Amniotic epithelial cell (primary cell): ENCODE measurements at regions not wholly inside any gene's neighbourhood (a gene's known extent, or its start where the extent isn't known, plus 50 kb on each side); places are given as distances from the start of the nearest gene placed in this dataset.

Experiments
- DNase-seq: peaks from one replicate; pipeline ENCODE4 v3.0.0-alpha.2; 2010; ENCODE audit warnings: low read depth

DNA sequence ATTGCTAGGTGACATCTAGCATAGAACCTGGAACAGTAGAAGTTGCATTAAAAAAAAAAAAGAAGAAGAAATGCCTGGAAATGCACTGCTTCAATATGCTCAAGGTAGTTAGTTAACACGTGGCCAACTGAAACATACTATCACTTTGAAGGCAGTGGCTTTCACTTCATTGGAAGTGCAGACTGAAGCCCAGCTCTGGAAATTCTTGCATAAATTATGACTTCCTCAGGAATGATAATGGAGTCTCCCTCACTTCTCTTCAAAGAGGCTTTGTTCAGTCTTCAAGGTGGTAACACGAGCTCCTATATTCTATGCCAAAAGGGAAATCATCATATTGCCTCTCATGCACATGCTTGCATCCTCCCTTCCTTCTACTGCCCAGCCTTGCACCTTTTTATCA lies 715.9 kb upstream of the API5 start:
- no peak for DNase-seq

DNA sequence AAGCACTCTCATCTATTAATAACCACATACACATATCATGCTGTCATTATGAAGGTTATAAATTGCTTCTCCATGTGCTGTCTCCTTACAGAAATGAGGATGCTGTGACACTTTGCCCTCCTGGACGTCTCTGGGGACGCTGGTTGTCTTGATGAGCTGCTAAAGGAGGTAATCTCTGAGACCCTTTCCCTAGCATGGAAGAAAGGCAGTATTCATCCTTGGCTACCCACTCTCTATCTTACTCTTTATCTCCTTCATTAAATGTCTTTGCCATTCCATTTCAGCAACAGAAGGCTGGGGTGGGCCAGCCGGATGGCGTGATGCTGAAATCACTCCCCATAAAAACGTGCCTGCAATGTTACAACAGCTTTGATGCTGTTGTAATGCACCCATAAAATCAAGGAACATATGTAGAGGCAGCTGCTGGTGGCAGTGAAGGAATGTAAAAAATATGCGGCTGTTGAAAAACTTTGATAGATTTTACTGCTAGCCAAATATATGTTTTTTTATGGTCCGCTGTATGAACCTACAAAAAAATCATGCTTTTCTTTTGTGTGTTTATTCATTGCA lies 715.1 kb upstream of the API5 start:
- no peak for DNase-seq

DNA sequence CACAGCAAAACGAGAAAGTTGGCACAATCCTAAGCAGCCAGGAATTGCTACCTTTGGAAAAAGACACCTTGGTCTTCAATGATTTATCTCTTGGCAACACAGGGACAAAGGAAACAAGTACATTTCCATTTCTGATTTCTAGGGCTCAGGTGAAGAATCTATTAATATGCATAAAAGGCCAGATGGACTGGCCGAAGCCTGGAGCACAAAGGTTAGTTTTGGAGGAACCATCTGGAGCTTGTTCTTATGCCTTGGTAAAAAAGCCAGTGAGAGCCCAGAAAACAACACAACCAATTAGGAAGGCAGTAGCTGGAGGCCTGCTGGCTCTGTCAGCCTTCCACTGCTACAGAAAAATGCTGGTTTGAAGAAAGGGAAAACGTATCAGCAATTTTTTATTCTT lies 713.5 kb upstream of the API5 start:
- no peak for DNase-seq

DNA sequence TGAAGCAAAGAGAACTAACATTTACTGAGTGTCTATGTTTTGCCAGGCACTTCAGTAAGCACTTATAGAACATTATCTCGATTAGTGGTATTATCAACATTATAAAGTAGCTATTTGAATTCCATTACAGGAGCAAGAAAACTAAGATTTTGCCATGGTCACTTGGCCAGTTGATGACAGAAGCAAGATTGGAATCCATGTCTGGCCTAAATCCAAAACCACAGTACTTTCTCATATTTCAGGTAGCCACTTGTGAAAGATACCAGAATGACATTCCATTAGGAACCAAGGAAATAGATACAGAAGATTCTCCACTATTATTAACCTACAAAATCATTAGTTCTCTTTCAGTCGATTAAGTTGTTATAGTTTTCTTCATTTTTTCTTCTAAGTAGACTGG lies 691.0 kb upstream of the API5 start:
- DNase-seq = no peak

DNA sequence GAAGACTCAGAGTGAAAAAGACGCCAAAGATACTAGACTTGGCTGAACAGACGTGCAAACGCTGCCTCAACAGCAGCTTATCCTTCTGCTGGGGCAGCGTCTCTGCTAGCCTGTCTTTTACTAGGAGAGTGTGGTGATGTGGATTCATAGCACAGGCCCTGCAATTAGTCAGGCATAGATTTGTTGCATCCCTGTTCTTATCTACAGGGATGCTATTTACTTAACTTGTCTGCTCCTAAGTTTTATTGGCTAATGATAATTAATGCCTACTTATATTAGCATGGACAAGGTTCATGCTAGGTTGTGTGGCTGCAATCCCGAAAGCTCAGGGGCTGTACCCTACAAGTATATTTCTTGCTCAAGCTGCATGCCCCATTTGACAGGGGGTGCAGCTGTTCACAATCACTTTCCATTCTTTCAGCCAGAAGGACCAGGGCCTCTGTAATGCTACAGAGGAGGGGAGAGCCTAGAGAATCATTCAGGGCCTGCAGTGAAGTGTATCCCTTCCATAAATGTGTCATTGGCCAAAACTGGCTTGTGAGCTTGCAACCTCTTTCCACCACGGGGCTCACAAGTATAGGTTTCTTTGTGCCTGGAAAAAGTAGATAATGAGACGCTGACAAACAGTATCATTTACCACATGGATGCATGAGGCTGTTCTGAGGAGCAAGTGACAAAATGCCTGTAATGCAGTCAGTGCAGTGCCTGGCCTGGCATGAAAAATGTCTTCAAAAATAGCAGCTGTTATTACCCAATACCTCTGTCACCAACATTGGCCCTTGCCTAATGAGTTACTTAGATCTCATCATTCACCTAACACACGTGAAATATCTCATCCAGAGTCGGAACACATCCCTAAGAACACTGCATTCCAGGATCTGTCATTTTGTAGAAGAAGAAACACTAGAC lies 685.8 kb upstream of the API5 start:
- no peak for DNase-seq

DNA sequence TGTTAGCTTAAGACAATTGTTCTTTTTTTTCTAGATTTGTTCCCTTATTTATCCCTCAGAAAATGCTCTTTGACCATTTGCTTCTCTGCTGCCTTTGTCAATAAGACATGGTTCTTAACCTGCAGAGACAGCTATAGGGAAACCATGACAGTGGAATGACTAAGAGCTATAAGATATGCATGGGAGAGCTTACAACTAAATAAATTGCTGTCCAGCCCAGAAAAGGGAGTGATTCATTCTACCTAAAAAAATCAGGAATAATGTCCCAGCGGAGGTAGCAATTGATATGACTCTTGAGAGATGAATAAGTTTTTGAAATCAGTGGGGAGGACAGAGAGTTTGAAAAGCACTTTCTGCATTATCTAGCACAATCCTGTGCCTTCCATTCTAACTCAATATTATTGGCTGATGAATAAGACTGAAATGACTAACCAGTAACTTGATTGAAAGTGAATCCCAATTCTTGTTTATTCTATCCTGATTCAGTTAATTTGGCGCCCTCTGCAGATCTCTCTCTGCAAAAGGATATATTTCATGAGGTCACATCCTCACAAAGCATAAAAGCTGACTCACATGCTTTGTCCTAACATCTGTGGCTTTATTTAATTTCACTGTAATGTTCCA lies 680.5 kb upstream of the API5 start:
- peak; percentile 0 for DNase-seq

DNA sequence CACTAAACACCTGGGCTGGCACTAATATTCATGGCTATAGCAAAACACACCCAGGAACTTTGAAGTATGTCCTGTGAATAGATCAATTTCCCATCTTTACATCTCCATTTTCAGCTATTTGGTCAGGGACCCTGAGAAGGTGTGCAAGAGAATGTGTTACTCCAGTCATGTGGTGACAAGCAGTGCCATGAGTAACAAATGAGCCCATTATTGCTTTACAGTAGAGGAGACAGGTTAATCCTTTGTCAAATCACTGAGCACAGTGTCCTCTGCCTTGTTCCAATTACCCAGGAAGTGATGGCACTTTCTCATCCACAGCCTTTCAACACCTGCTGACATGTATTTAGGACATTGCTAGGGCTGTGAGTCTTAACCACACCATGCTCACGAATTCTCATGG lies 664.8 kb upstream of the API5 start:
- no peak for DNase-seq

DNA sequence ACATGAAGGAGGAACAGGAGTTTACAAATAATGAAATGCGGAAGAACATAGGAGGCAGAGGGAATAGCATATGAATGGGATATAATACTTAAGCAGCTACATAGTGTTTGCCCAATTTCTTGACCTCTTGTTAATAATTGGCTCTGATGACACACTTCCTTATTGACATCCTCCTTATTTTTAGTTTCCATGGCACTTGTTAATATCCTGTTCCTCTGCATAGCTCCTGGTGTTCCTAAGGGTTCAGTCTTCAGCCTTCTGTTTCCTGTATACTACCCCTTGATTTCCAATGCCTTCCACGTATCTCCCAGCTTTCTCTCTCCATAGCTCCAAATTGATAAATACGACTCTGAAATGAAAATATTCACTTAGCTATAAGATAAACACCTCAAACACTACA lies 663.8 kb upstream of the API5 start:
- DNase-seq = no peak

DNA sequence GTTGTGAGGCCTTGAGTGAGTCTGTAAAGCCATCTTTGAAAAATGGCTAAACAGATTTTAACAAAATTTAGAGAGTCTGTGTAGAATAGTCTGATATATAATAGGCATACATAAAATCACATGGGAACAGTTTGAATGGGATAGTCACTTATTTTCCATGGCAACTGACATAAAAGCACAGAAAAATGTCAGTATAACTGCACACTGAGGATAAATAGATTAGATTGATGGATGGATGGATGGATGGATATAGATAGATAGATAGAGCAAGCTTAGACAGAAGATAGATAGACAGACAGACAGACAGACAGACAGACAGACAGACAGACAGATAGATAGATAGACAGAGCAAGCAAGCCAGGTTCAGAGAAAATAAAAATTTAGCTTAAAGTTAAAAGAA lies 660.2 kb upstream of the API5 start:
- no peak for DNase-seq

DNA sequence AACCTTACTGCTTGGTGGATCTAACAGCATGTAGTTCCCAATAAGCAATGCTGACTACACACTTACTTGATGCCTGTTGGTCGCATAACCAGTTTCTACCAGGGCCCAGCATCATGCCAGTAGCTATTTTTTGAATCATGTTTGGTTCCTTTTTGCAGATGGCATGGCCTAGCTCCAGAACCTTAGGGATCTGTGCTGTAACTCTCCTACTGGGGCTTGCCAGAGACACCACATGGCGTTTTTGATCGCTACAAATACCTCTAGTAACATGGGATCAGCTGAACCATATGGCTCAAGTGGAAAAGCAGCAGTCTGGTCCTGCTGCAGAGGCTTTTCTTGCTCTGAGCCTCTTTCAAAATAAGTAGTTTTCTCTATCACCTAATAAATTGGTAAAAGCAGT lies 654.6 kb upstream of the API5 start:
- DNase-seq = no peak

DNA sequence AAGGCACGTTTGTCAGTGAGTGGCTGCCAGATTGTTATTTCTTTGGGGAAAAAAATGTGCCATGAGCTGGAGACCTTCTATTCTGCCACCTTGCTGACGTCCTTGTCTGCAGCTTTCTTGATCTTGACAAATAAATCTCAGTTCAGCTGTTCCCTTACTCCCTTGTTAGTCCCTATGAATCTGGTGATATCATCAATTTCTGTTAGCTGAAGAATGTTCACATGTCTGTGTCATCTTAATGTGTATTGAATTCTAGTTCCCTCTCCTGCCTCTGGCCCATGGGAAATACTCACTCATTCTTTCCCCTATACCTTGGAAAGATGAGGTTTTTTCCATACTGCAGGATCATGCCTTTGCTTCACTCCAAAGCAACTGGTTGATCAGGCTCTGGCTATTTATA lies 649.9 kb upstream of the API5 start:
- DNase-seq = no peak

DNA sequence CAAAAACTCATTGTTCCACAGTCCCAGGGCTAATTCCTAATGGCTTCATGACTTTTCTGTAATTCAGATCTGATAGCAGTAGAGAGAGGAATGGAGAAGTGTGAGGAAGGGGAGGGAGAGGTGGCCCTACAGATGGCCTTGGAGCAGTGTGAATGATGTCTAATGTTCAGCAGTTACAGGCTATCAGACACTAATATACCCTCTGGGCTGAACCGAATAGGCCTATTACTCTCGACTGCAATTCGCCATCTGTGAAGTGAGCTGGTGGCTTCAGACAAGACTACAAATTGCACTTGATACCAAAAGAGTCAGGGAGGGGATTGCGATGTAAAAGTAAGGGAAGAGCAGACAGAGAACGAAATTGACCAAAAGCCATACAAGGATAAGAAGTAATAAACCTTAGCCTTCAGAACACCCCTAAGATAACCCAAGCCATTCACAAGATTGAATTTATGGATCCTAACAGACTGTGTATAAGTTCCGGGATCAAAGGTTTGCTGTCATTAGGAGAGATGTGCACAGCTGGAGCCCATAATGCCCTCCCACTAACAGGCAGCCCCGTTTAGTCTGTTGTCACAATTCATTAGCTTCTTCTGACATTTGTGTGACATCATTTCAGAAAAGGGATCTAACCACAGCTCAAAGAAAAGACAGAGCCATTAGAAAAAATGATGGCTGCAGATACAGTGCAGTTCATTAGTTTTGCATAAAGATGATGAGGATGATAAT lies 642.4 kb upstream of the API5 start:
- no peak for DNase-seq

DNA sequence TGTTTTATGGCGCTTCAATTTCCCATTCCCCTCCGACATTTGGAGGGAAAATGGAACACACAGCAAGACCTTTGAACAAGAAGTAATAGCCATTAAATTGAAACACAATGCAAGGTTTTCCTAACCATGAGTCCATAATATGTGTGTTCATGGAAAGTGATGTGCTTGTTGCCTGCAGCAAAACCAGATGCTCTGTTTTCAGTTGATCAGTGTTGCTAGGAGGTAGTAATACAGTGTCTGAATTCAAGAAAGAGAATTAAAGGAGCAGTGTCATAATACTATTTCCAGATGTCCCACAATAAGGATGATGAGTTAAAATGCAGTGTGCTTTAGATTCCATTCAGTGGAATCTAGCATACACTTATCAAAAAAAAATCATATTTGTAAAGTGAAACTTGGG lies 637.4 kb upstream of the API5 start:
- DNase-seq = no peak

DNA sequence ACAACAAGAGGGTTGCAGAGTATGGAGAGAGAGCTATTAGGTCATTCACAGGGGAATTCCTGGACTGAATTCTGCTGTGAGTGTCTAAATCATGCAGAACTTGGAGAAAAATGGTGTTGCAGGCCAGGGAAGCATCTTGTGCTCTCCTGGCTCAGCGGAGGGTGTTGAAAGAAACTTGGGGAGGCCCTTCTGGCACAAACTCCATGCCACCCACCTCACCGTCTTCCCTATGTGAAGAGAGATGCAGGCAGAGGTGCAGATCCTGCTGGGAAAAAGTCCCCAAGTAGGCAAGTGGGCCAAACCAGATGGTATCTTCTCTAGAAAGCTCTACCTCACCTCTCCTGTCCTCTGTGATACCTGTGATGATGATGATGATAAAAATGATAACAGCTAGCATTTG lies 604.3 kb upstream of the API5 start:
- no peak for DNase-seq

DNA sequence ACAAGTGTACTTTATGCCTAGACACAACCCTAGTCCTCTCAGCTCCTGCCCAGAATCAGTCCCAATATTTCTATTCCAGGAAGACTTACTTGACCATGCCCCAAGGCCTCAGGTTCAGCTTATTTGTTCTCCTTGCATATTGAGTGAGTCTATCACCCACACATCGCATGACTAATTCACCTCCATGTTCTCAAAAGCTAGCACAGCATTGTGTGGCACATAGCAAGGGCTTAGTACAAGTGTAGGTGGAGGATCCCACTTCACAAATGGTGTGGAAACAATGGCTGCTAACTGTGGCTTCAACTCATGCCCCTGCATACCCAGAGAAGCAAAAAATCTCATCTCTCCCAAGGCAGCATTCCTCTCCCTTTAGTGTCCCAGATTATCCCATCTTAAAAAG lies 602.6 kb upstream of the API5 start:
- no peak for DNase-seq

DNA sequence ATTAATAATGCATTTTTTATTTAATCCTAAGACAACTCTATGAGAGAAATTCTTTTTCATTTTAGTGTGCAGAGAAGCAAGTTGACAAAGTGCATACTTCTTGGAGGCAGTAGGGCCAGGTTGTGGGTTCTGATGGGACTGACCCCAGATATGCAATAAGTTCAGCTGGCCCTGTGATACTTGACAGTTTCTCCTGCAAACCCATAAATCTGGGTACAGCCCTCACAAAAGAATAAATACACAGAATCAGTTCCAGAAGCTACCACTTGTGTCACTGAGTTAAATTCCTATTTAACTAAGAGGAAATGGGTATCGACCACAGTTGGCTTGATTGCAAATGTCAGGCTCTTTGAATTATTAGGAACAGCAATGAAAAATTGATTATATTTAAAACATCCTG lies 598.5 kb upstream of the API5 start:
- DNase-seq = no peak

DNA sequence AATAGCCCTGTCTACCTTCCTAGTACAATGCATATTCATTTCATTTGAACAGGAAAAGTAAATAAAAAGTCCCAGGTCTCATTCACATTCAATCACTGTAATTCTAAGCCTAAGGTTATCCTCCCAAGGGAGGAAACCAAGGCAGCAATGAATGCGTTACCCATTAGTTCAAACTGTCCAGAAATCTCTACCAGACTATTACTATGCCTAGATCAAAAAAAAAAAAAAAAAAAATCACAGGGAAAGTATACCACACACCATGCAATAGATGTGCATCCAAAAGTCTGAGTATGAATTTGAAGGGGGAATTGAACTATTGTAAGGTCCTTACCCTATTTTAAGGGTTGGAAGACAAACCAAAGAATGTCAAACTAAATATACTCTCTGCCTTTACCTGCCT lies 598.0 kb upstream of the API5 start:
- no peak for DNase-seq

DNA sequence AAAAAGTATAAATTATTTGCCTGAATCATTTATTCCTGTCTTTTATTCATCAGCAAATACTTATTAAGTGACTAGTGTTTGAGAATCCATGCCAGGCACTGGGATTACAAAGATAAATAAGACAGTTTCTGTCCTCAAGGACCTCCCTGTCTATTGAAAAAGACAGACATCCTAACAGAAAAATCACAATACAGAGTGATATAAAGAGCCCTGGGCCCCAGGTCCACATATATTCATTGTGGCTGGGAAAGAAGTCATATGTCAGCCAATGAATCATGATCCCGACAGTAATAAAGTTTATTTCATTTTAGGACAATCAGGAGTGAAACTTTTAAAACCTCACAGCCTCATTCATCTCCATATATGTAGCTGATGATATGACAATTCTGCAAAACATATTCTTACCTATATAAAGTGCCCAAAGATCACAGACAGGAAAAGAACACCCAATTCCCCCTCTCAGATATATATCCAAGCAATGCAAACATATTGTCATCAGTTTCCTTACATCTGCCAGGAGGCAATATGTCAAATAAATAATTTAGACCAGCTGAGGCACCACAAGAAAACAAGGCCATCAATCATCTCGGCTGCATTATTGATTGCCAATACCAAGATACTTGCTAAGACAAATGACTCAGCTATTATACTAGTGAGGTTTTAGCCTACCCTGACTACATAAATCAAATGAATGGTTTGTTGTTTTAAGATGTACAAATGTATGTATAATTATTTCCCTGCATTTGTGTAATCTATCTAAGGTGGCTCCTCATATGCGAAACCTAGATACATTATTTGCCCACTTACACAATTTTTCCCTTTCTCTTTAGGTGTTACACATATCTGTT lies 590.9 kb upstream of the API5 start:
- DNase-seq = no peak

DNA sequence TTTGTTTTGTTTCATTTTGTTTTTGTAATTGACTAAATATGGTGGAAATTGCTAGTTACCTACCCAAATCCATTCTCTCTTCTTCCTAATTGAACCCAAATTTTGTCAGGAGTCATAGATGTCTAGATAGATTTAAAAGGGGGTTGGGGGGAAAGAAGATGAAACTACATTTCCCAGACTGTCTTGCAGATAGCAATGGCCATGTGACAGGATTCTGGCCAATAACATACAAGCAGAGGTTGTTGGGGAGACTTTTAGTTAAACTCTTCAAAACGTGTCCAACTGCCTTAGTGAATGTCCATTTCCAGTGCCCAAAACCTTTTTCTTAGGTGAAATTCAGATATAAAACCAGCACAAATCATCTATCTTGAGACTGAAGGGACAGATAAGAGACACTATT lies 583.9 kb upstream of the API5 start:
- DNase-seq = no peak

DNA sequence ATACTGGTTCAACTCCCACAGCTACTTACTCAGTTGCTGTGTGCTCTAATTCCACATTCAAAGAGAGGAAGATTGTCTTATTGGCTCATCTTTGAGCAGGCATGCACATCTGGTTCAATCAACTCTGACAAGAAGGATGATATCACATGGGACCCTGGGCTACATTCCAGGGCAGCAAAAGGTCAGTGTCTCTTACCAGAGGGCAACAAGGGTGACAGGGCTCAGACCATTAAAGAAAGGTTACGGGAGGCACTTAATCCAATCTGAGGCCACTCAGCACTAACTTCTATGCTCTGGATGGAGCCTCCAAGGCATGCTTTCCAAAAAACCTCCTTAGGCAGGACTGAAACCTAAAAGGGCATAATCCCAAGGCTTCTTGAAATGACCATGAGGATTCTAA lies 549.4 kb upstream of the API5 start:
- no peak for DNase-seq

DNA sequence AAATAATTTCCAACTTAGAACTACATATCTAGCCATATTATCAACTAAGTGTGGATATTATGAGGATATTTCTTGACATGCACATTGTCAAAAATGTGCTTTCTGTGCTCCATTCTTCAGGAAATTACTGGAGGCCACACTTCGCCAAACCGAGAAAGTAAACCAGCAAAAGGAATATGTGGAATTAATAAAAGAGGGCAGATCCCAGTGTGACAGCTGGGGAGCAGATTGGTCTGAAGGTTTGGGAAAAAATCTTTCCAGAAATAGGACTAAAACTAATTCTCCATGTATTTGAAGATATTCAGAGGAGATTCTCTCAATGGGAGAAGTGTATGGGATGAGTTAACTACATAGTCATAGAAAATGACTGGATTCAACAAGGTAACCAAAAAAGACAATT lies 546.9 kb upstream of the API5 start:
- DNase-seq = no peak

DNA sequence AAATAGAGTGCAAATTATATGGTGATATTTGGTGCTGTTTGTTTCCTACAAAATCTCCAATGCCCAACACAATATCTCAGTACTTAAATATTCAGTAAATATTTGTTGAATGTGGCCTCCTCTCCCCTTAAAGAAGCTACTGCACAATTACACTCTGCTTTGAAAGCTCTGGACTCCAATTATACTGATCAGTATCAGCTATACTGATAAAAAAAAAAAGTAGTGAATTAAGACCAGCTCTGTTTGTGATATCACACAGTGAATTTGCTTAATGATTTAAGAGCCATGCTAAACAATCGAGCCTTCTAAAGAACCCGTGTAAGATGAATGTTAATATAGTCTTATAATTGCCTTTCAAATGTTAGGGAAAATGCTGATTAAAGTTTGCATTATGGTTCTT lies 543.2 kb upstream of the API5 start:
- DNase-seq = no peak
